Fibroblast of skin of abdomen (primary cell): ENCODE measurements at regions not wholly inside any gene's neighbourhood (a gene's known extent, or its start where the extent isn't known, plus 50 kb on each side); places are given as distances from the start of the nearest gene placed in this dataset.
"Not testable (repeated sequence)": the region's sequence is repeated elsewhere in the genome, so short reads cannot be mapped to it uniquely, and the experiment has no call there.

Experiments
- DNase-seq: peaks from one replicate; pipeline ENCODE4 v3.0.0-alpha.2; 2013

- DNase-seq = no peak
Measured at GRCh38 chr2:128666596-128666995, 347.9 kb upstream of the HS6ST1 start.

- DNase-seq = no peak
Measured at GRCh38 chr2:128667391-128667790, 348.7 kb upstream of the HS6ST1 start.

GRCh38 chr2:128668946-128669345 lies 350.3 kb upstream of the HS6ST1 start:
- DNase-seq = no peak

DNA sequence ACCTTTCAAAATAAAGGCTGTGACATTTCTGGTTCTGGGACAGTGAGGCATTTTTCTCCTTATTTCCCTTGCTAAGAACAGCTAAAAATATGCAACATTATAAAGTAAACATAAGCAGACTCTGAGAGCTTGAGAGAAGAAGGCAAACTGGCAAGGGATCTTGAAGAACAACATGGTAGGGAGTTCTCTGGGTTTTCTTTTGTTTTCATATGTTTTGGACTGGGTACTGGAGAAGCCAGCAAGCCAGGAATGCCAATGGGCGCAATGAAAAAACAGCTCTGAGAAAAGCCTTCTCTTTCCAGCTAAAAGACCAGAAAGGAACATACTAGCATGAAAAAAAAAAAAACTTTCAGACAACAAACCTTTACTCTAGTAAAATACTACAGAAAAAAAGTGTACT lies 351.4 kb upstream of the HS6ST1 start:
- DNase-seq = no peak

GRCh38 chr2:128671981-128672757 lies 353.5 kb upstream of the HS6ST1 start:
- not testable (repeated sequence) for DNase-seq

DNA sequence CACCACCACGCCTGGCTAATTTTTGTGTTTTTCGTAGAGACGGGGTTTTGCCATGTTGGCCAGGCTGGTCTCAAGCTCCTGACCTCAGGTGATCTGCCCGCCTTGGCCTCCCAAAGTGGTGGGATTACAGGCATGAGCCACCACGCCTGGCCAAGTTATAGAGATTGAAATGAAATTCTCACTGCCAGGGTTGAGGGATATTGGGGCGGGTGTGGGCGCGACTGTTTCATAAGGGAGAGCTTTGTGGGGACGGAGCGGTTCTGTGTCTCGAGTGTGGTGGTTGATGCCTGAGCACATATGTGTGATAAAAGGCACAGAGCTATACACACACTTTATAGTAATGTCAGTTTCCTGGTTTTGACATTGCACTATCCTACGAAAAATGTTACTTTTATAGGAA lies 361.0 kb upstream of the HS6ST1 start:
- DNase-seq = not testable (repeated sequence)

DNA sequence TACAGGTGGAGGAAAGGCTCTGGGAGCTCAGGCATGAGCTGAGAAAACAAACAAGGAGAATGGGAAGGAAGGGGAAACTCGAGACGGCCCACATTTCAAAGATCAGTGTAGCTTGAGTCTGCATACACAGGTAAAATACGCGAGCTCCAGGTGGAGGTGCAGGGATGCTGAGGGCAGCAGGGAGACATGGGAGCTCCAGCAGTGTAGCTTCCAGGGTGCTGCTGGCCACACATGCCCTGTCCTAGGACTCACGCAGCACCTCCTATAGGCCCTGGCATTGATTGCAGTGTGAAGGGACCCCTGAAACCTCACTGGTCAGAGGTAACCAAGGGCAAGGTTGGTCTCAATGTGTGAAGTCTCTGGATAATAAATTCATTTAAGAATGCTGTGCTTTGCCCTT lies 362.8 kb upstream of the HS6ST1 start:
- no peak for DNase-seq

DNA sequence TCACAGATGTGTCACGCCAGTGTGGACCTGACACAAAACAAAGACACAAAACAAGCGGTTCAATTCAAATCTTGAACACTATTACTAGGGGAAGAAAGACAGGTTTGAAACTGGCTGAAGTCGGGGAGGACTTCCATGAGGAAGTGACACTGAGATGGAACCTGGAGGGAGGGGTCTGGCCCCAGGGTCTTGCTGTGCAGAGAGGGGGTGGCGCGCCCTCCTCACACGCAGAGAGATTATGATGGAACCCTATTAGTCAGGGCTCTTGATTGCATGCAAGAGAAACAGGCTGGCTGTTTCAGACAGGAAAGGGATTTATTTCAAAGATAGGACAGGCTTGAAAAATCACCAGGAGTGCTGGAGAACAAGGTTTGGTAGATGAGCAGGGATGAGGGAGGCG lies 363.6 kb upstream of the HS6ST1 start:
- no peak for DNase-seq

DNA sequence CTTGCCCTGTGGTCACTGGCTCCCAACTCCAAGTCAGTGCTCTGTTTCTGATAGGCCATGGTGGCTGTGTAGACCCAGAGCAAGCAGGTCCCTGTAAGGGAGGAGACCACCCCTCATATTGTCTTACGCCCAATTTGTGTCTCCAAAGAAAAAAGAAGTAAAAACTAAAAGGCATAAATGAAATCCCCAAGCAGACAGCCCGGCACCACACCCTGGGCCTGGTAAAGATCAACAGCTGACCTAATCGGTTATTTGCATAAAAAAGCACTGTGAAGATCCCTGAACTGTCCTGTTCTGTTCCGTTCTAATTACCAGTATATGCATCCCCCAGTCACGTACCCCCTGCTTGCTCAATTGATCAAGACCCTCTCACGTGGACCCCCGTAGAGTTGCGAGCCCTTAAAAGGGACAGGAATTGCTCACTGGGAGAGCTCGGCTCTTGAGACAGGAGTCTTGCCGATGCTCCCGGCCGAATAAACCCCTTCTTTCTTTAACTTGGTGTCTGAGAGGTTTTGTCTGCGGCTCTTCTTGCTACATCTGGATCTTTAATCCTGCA lies 364.1 kb upstream of the HS6ST1 start:
- DNase-seq = no peak

DNA sequence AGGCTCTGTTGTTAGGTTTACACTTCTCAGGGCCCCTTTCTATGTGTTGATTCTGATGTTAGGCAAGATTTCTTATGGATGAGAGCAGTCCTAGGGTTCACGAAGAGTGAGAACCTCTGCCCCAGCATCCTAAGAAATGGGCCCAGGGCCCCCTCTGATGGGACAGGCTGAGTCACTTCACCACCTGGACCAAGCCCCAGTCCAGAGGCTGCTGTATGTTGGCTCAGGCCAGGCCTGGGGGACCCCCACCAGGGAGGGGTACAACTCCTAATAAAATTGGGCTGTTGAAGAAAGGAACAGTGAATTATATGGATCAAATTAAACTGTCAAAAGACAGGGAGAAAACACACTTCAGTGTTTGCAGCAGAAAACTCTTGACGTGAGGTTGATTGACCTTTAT lies 365.9 kb upstream of the HS6ST1 start:
- no peak for DNase-seq

DNA sequence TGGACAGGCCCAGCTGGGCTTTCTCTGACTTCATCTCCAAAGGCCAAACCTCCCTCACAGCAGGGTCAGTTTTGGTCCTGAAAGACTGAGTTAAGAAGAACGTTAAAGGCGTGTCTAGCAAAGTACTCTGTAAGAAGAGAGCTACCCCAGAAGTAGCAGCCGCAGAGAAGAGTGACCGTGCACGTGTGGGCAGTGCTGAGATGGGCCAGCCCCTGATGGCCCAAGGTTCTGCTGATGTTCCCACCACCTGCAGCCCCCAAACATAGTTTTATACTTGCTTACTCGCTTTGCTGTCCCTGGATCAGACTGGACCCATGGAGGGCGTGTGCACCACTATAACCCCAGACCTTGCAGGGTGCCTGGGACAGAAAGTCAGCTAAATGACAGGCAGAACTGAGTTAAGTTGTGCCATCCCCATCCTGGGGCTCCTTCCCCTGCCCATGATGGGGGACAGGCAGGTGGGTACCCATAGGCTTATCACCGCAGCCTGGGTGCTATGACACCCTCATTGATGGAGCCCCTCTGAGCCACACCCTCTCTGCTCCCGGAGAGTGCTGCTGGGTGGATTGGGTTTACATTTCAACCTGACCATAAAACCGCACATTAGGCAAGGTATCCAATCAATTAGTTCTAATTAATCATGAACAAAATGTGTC lies 367.3 kb upstream of the HS6ST1 start:
- no peak for DNase-seq

- no peak for DNase-seq
Measured at GRCh38 chr2:128686497-128686859, 367.8 kb upstream of the HS6ST1 start.

- DNase-seq = no peak
Measured at GRCh38 chr2:128686881-128687555, 368.4 kb upstream of the HS6ST1 start.

GRCh38 chr2:128687565-128687964 lies 368.9 kb upstream of the HS6ST1 start:
- no peak for DNase-seq

DNA sequence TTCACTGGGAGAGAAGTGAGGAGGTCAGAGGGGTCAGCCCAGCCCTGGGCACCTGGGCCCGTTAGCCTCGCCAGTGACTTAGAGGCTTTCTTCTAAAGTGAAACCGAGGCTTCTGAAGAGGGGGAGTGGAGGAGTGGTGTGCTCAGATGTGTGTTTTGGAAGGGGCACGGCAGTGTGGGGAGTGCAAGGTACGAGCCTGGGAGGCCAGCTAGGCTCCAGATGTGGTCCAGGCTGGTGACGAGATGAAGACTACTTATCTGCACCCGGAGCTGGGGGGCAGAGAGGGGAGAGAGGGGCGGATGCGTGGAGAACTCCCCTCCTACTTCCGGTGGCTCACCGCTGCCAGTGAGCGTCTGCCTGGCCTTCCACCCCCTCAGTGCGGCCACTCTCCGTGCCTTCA lies 371.3 kb upstream of the HS6ST1 start:
- DNase-seq = no peak

GRCh38 chr2:128690431-128690830 lies 371.8 kb upstream of the HS6ST1 start:
- DNase-seq = no peak

GRCh38 chr2:128690869-128691268 lies 372.2 kb upstream of the HS6ST1 start:
- no peak for DNase-seq

GRCh38 chr2:128691526-128691925 lies 372.9 kb upstream of the HS6ST1 start:
- DNase-seq = no peak

GRCh38 chr2:128692895-128693742 lies 374.5 kb upstream of the HS6ST1 start:
- no peak for DNase-seq

DNA sequence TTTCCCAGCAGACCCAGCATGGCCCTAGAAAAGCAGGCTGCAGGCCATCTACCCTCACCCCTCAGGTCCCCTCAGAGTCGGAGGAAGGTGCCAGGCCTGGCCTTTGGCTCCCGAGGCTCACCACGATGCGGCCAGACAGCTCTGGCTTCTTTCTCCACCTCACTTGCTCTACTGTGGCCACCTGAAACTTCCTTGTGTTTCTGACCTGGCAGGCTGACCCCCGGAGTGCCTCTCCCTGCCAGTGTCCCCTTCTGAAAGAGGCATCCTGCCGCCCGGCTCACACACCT lies 375.0 kb upstream of the HS6ST1 start:
- no peak for DNase-seq

- no peak for DNase-seq
Measured at GRCh38 chr2:128695646-128696220, 377.1 kb upstream of the HS6ST1 start.

DNA sequence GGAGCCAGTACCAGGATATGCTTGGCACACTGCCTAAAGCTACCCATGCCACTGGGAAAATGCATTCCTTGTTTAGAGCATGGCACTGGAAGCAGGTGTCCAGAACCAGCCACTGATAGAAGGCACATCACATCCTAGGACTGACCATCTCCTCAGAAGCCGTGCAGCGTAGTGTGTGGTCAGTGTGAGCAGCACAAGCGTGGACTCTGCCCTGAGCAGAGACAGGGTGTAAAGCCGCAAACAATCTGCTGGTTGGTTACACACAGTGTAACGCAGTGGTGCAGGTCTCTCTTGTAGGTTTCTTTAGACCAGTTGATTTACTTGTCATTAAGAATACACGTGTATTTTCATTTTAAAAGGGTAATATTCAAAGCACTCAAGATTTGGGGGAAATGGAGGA lies 377.8 kb upstream of the HS6ST1 start:
- DNase-seq = no peak

- no peak for DNase-seq
Measured at GRCh38 chr2:128701418-128701817, 382.8 kb upstream of the HS6ST1 start.
